ENCODE measurements at regions not wholly inside any gene's neighbourhood (a gene's known extent, or its start where the extent isn't known, plus 50 kb on each side); places are given as distances from the start of the nearest gene placed in this dataset.
A peak's percentile ranks its signal among the peaks of the same experiment; 100 is the strongest.
"Not testable (repeated sequence)": the region's sequence is repeated elsewhere in the genome, so short reads cannot be mapped to it uniquely, and the experiment has no call there.

- Histone ChIP-seq H3K27ac (no peak overlapping the region), H3K4me3 (no peak overlapping the region), H3K27me3 (no peaks in the 10 kb centered on the region), H3K36me3 (no peaks in the 10 kb centered on the region), H3K4me1 (no peaks in the 10 kb centered on the region), H3K9me3 (peaks cover 0 to 8% (median 3%) of the 10 kb centered on the region in 4 donors)
- no peak for TF ChIP-seq EP300 (IDR thresholded peaks at IDR 0.05)
- no peak for TF ChIP-seq POLR2AphosphoS5 (IDR thresholded peaks at IDR 0.05)
- no peak for TF ChIP-seq POLR2A (IDR thresholded peaks at IDR 0.05)
- no peak for TF ChIP-seq CTCF (IDR thresholded peaks at IDR 0.05)
- intact Hi-C loops (cut with DNase I; ENCODE audit: low total_unique reads): no loop called here
- DNase-seq: no peak
- WGBS, 5 donors: 81 to 100% (median 94%) methylated on average over 2 of the region's 2 CpGs
These were observed 153.2 kb upstream of the PRDX4 start for GRCh38 chrX:23514082-23514481.

- intact Hi-C loops (cut with DNase I; ENCODE audit: low total_unique reads): no loop called here
- H3K27ac ChIP-seq: no peak overlapping the region
- DNase-seq: peak in 1 of 2 donors; percentile 13
- H3K27me3 ChIP-seq: no peaks in the 10 kb centered on the region
- H3K36me3 ChIP-seq: no peaks in the 10 kb centered on the region
- WGBS, 5 donors: 33 to 63% (median 52%) methylated on average over 2 of the region's 2 CpGs
- H3K9me3 ChIP-seq: no peaks in the 10 kb centered on the region
- no peaks in the 10 kb centered on the region for H3K4me1 ChIP-seq
- TF ChIP-seq POLR2A (IDR thresholded peaks at IDR 0.05) (no peak), CTCF (IDR thresholded peaks at IDR 0.05) (no peak), POLR2AphosphoS5 (IDR thresholded peaks at IDR 0.05) (no peak), EP300 (IDR thresholded peaks at IDR 0.05) (no peak)
- no peak overlapping the region for H3K4me3 ChIP-seq
These were observed 152.3 kb upstream of the PRDX4 start for GRCh38 chrX:23515028-23515427.

GRCh38 chrX:23523026-23523657, 144.2 kb upstream of the PRDX4 start:
- H3K27me3 ChIP-seq; intact Hi-C loops (cut with DNase I; ENCODE audit: low total_unique reads); H3K36me3 ChIP-seq; H3K27ac ChIP-seq; DNase-seq; H3K4me3 ChIP-seq; H3K9me3 ChIP-seq; H3K4me1 ChIP-seq: not testable (repeated sequence)
- WGBS, 5 donors: 95 to 99% (median 97%) methylated on average over 19 to 35 of the region's 37 CpGs

- H3K4me3 ChIP-seq: no peak overlapping the region
- WGBS, 5 donors: 75 to 91% (median 78%) methylated on average over 5 of the region's 5 CpGs
- no peak overlapping the region for H3K27ac ChIP-seq
- no peak for DNase-seq
- H3K4me1 ChIP-seq: no peaks in the 10 kb centered on the region
- no peaks in the 10 kb centered on the region for H3K27me3 ChIP-seq
- H3K36me3 ChIP-seq: no peaks in the 10 kb centered on the region
- no peak for TF ChIP-seq POLR2A (IDR thresholded peaks at IDR 0.05)
- no peak for TF ChIP-seq POLR2AphosphoS5 (IDR thresholded peaks at IDR 0.05)
- no peak for TF ChIP-seq CTCF (IDR thresholded peaks at IDR 0.05)
- H3K9me3 ChIP-seq: peaks cover 0 to 8% (median 3%) of the 10 kb centered on the region in 4 donors
- intact Hi-C loops (cut with DNase I; ENCODE audit: low total_unique reads): no loop called here
These were observed 142.8 kb upstream of the PRDX4 start for GRCh38 chrX:23524467-23524866.

GRCh38 chrX:23525531-23525930, 141.8 kb upstream of the PRDX4 start:
- WGBS, 5 donors: 21 to 56% (median 28%) methylated on average over 1 of the region's 1 CpG
- DNase-seq: peak in 1 of 2 donors; percentile 48
- no peaks in the 10 kb centered on the region for H3K36me3 ChIP-seq
- H3K27me3 ChIP-seq: no peaks in the 10 kb centered on the region
- no peak overlapping the region for H3K27ac ChIP-seq
- H3K4me1 ChIP-seq: no peaks in the 10 kb centered on the region
- intact Hi-C loops (cut with DNase I; ENCODE audit: low total_unique reads): no loop called here
- H3K4me3 ChIP-seq: no peak overlapping the region
- no peak for TF ChIP-seq EP300 (IDR thresholded peaks at IDR 0.05)
- no peak for TF ChIP-seq POLR2AphosphoS5 (IDR thresholded peaks at IDR 0.05)
- no peak for TF ChIP-seq CTCF (IDR thresholded peaks at IDR 0.05)
- no peak for TF ChIP-seq POLR2A (IDR thresholded peaks at IDR 0.05)
- H3K9me3 ChIP-seq: peaks cover 0 to 9% (median 4%) of the 10 kb centered on the region in 4 donors
